SK-N-MC (cell line): ENCODE measurements at regions not wholly inside any gene's neighbourhood (a gene's known extent, or its start where the extent isn't known, plus 50 kb on each side); places are given as distances from the start of the nearest gene placed in this dataset.
"Not testable (repeated sequence)": the region's sequence is repeated elsewhere in the genome, so short reads cannot be mapped to it uniquely, and the experiment has no call there.

Experiments
- EZH2 ChIP-seq: fragments of 200-600 bp; sonication (generic); IDR thresholded peaks from one replicate; pipeline ENCODE4 v1.6.1; 2017; ENCODE audit warnings: antibody characterized with exemption
- POLR2AphosphoS5 ChIP-seq: IDR thresholded peaks from 2 replicates; pipeline ENCODE4 v1.6.1; 2012; ENCODE audit warnings: mild to moderate bottlenecking, low read depth, low read length, borderline replicate concordance

- TF ChIP-seq POLR2AphosphoS5, EZH2: not testable (repeated sequence)
Measured at GRCh38 chr3:198137038-198137835, 177.2 kb downstream of the LMLN start.
